Gastrocnemius medialis (tissue), 4 donors: ENCODE measurements at regions not wholly inside any gene's neighbourhood (a gene's known extent, or its start where the extent isn't known, plus 50 kb on each side); places are given as distances from the start of the nearest gene placed in this dataset.

Experiments
- POLR2A ChIP-seq, 2 donors: fragments of 450-650 bp; IDR thresholded peaks; one replicate each; pipeline ENCODE4 v1.6.1; 2017; ENCODE audit warnings: antibody characterized with exemption in 2 of 2, mild to moderate bottlenecking in 2 of 2, moderate library complexity in 2 of 2
- TF ChIP-seq, protein P1 (sequence below), 5 experiments: fragments of 450-650 bp in 3 of 5; fragments of 200-600 bp in 2 of 5; sonication (generic) in 2 of 5; IDR thresholded peaks in 4 of 5; conservative IDR thresholded peaks in 1 of 5; 1 replicate in 4 of 5; 2 replicates in 1 of 5; pipeline ENCODE4 v1.5.1; 2016 to 2019; ENCODE audit warnings: antibody characterized with exemption in 5 of 5, mild to moderate bottlenecking in 3 of 5, moderate library complexity in 3 of 5

DNA sequence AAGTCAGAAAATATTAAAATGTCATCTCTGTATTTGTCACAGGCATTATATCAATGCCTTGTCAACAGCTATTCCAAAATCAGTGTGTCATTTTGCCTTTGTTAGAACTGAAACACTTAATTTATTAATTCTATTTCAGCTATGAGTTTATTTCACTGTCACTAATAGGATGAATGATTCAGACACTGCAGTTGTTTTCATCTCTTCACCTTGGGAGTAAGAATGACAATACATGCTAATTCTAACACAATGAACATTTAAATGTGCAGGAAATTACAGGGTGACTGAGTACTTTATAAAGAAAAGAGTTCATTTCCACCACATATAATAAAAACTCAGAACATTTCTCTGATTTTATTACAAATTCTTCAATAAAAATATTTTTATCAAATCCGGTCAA lies 109.7 kb downstream of the P2RY1 start:
- TF ChIP-seq, protein P1, sequence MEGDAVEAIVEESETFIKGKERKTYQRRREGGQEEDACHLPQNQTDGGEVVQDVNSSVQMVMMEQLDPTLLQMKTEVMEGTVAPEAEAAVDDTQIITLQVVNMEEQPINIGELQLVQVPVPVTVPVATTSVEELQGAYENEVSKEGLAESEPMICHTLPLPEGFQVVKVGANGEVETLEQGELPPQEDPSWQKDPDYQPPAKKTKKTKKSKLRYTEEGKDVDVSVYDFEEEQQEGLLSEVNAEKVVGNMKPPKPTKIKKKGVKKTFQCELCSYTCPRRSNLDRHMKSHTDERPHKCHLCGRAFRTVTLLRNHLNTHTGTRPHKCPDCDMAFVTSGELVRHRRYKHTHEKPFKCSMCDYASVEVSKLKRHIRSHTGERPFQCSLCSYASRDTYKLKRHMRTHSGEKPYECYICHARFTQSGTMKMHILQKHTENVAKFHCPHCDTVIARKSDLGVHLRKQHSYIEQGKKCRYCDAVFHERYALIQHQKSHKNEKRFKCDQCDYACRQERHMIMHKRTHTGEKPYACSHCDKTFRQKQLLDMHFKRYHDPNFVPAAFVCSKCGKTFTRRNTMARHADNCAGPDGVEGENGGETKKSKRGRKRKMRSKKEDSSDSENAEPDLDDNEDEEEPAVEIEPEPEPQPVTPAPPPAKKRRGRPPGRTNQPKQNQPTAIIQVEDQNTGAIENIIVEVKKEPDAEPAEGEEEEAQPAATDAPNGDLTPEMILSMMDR (IDR thresholded peaks at IDR 0.05 in 4 of 5, conservative IDR thresholded peaks at IDR 0.05 in 1 of 5), result no peak
- TF ChIP-seq POLR2A (IDR thresholded peaks at IDR 0.05), result no peak
